Right atrium auricular region (tissue), 2 donors: ENCODE measurements at regions not wholly inside any gene's neighbourhood (a gene's known extent, or its start where the extent isn't known, plus 50 kb on each side); places are given as distances from the start of the nearest gene placed in this dataset.

Experiments used
- DNase-seq: peaks from one replicate; pipeline ENCODE4 v3.0.0-alpha.2; 2019; ENCODE audit warnings: low spot score
- H3K27ac ChIP-seq, 2 donors: fragments of 200-600 bp; sonication (generic); 1 replicate in 1 of 2; 2 replicates in 1 of 2; pipeline ENCODE4 v1.5.1; 2016 to 2019
- H3K27me3 ChIP-seq, 2 donors: fragments of 200-600 bp; sonication (generic); one replicate each; pipeline versions ENCODE4 v1.5.1 to v1.6.0; 2017 to 2019
- H3K36me3 ChIP-seq: fragments of 200-600 bp; sonication (generic); one replicate; pipeline ENCODE4 v1.5.1; 2016
- H3K4me1 ChIP-seq, 2 donors: fragments of 200-600 bp; sonication (generic); one replicate each; pipeline versions ENCODE4 v1.5.1 to v1.6.0; 2017 to 2019
- H3K4me3 ChIP-seq, 2 donors: fragments of 200-600 bp; sonication (generic); 1 replicate in 1 of 2; 2 replicates in 1 of 2; pipeline ENCODE4 v1.5.1; 2017 to 2019; ENCODE audit warnings: mild to moderate bottlenecking in 1 of 2, moderate library complexity in 1 of 2
- H3K9me3 ChIP-seq, 2 donors: fragments of 200-600 bp; sonication (generic); one replicate each; pipeline ENCODE4 v1.5.1; 2019
- TF ChIP-seq, protein P1 (sequence below), 2 donors: fragments of 200-600 bp; sonication (generic); IDR thresholded peaks; one replicate each; pipeline ENCODE4 v1.5.1; 2019; ENCODE audit warnings: antibody characterized with exemption in 2 of 2

GRCh38 chr7:8356071-8356470, 77.3 kb upstream of the NXPH1 start:
- TF ChIP-seq, protein P1, sequence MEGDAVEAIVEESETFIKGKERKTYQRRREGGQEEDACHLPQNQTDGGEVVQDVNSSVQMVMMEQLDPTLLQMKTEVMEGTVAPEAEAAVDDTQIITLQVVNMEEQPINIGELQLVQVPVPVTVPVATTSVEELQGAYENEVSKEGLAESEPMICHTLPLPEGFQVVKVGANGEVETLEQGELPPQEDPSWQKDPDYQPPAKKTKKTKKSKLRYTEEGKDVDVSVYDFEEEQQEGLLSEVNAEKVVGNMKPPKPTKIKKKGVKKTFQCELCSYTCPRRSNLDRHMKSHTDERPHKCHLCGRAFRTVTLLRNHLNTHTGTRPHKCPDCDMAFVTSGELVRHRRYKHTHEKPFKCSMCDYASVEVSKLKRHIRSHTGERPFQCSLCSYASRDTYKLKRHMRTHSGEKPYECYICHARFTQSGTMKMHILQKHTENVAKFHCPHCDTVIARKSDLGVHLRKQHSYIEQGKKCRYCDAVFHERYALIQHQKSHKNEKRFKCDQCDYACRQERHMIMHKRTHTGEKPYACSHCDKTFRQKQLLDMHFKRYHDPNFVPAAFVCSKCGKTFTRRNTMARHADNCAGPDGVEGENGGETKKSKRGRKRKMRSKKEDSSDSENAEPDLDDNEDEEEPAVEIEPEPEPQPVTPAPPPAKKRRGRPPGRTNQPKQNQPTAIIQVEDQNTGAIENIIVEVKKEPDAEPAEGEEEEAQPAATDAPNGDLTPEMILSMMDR (IDR thresholded peaks at IDR 0.05) = no peak
- H3K27ac ChIP-seq = no peak overlapping the region
- no peaks in the 10 kb centered on the region for H3K36me3 ChIP-seq
- no peaks in the 10 kb centered on the region for H3K27me3 ChIP-seq
- H3K4me1 ChIP-seq = no peaks in the 10 kb centered on the region
- H3K9me3 ChIP-seq = no peaks in the 10 kb centered on the region
- no peak for DNase-seq
- H3K4me3 ChIP-seq = no peak overlapping the region

- TF ChIP-seq, protein P1 (IDR thresholded peaks at IDR 0.05) = no peak
- no peaks in the 10 kb centered on the region for H3K4me1 ChIP-seq
Observed at GRCh38 chr7:8357536-8357935, 75.9 kb upstream of the NXPH1 start.

GRCh38 chr7:8360564-8361153, 72.8 kb upstream of the NXPH1 start:
- Histone ChIP-seq H3K36me3 (no peaks in the 10 kb centered on the region), H3K4me1 (no peaks in the 10 kb centered on the region), H3K9me3 (no peaks in the 10 kb centered on the region), H3K27me3 (no peaks in the 10 kb centered on the region), H3K4me3 (no peak overlapping the region), H3K27ac (no peak overlapping the region)
- no peak for DNase-seq
- TF ChIP-seq, protein P1 (IDR thresholded peaks at IDR 0.05) = no peak

More at GRCh38 chr7:8357536-8357935, 75.9 kb upstream of the NXPH1 start:
- H3K9me3 ChIP-seq = no peaks in the 10 kb centered on the region
- H3K27ac ChIP-seq = no peak overlapping the region
- no peak overlapping the region for H3K4me3 ChIP-seq
- no peaks in the 10 kb centered on the region for H3K27me3 ChIP-seq
- no peak for DNase-seq
- H3K36me3 ChIP-seq = no peaks in the 10 kb centered on the region

DNA sequence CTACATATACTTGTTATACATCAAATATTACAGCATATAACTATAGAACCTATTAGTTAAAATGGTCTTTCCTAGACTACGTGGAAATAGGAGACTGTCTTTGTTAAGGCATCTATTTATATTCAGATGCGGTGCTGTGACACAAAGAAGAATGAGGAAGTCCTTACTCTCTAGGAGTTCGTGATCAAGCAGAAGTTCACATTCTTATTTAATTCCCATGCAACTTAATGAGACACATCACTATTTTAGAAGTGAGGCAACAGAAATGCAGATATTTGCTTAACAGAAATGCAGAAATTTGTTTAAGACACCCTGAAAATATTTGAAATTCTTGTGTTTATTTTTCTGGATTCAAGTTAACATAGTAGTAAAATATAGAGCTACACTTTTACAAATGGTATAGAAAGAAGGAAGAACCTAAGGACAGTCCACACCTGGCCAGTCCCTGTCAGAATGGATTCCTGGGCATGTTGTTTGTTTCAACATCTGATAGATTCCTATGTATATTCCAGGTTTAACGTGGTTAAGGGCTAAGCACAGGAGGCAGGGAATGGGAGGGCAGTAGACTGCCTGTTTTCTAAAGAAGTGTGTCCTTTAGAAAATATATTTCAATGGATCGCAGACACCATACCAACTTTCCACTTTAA, 70.6 kb upstream of the NXPH1 start:
- no peak for DNase-seq
- TF ChIP-seq, protein P1 (IDR thresholded peaks at IDR 0.05) = no peak
- no peak overlapping the region for H3K4me3 ChIP-seq

GRCh38 chr7:8363407-8364015, 69.9 kb upstream of the NXPH1 start:
- no peak for DNase-seq
- TF ChIP-seq, protein P1 (IDR thresholded peaks at IDR 0.05) = no peak
- no peaks in the 10 kb centered on the region for H3K9me3 ChIP-seq
- no peak overlapping the region for H3K27ac ChIP-seq
- H3K4me3 ChIP-seq = no peak overlapping the region
- H3K4me1 ChIP-seq = no peaks in the 10 kb centered on the region
- no peaks in the 10 kb centered on the region for H3K36me3 ChIP-seq
- no peaks in the 10 kb centered on the region for H3K27me3 ChIP-seq

More for the DNA sequence above, 70.6 kb upstream of the NXPH1 start:
- Histone ChIP-seq H3K27me3 (no peaks in the 10 kb centered on the region), H3K27ac (no peak overlapping the region), H3K9me3 (no peaks in the 10 kb centered on the region), H3K4me1 (no peaks in the 10 kb centered on the region), H3K36me3 (no peaks in the 10 kb centered on the region)
